HG03457 (cell line): ENCODE measurements at regions not wholly inside any gene's neighbourhood (a gene's known extent, or its start where the extent isn't known, plus 50 kb on each side); places are given as distances from the start of the nearest gene placed in this dataset.
"Not testable (repeated sequence)": the region's sequence is repeated elsewhere in the genome, so short reads cannot be mapped to it uniquely, and the experiment has no call there.

Experiments
- ATAC-seq: cut with Tn5 transposase; IDR thresholded peaks from one replicate; pipeline ENCODE4 v1.9.1; 2021; ENCODE audit warnings: moderate number of reproducible peaks; ENCODE audit not compliant: unreplicated experiment

DNA sequence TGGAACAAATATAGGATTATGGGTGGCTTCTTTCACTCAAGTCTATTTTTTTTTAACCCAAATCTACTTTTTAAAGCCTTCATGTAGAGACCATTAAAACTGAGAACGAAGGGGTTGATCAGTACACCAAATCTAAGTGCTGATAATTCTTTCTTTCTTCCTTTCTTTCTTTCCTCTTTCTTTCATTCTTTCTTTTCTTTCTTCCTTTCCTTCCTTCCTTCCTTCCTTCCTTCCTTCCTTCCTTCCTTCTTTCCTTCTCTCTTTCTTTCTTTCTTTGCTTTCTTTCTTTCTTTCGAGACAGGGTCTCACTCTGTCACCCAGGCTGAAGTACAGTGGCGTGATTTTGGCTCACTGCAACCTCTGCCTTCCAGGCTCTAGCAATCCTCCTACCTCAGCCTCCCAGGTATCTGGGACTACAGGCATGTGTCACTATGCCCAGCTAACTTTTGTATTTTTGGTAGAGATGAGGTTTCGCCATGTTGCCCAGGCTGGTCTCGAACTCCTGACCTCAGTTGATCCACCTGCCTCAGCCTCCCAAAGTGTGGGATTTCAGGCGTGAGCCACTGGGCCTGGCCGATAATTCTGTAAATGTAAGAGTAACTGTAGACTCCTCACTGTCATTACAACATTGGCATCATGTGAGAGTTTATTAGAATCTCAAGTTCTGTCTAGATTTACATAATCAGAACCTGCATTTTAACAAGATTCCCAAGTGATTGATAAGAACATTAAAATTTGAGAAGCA lies 236.4 kb downstream of the TFEC start:
- ATAC-seq: no peak

DNA sequence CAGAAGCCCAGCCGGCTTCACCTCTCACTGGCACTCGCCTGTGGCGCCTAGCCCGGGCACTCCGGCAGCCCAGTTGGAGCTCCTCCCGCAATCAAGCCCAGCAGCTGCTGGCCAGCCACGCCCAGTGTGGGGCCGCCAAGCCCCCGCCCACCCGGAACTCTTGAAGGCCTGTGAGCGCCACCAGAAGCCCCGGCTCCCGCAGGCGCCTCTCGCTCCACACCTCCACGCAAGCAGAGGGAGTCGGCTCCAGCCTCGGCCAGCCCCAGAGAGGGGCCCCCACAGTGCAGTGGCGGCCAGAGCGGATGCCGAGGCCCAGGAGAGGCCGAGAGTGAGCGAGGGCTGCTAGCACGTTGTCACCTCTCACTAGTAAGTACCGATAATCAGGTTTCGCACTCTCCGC lies 240.7 kb downstream of the TFEC start:
- no peak for ATAC-seq

DNA sequence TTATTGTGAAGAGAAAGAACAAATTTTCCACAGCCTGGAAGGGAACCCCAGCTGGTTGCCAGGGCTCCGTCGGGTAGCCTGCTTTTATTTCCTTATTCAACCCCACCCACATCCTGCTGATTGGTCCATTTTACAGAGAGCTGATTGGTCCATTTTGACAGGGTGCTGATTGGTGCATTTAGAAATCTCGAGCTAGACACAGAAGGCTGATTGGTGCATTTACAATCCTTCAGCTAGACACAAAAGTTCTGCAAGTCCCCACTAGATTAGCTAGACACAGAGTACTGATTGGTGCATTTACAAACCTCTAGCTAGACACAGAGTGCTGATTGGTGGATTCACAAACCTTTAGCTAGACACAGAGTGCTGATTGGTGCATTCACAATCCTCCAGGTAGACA lies 241.1 kb downstream of the TFEC start:
- not testable (repeated sequence) for ATAC-seq

DNA sequence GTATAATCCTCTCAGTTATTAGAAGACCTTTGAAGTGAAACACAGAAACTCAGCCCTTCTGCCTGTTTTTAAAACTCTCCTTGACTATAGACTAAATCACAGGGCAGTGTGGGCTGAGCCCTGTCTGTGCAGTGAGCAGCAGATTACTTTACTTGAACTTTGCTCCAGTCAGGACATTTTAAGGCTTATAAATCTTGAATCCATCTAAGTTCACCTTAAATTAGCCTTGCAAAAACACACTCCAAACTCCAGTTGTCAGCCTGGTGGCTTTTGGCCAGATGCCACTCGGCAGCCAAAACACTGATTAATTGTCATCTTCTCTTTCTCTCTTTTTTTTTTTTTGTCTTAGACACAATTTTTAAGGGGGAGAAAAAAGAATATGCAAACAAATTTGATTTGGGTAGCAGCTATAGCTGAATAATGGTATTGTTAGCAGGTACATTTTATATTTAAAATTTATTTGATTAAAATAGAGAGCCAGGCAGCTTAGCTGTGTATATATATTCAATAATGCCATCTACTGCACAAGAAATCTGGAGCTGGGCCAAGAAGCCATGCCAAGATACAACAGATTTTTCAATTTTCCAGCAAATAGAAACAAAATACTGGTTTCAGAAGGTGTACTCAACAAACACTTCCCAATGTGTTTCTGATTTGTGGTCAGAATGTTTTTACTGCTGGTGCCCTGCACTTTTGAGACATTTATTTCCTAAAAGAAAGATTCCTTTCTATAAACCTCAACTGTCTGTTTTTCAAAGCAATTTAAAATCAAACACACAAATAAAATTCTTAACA lies 247.7 kb downstream of the TFEC start:
- ATAC-seq: no peak

DNA sequence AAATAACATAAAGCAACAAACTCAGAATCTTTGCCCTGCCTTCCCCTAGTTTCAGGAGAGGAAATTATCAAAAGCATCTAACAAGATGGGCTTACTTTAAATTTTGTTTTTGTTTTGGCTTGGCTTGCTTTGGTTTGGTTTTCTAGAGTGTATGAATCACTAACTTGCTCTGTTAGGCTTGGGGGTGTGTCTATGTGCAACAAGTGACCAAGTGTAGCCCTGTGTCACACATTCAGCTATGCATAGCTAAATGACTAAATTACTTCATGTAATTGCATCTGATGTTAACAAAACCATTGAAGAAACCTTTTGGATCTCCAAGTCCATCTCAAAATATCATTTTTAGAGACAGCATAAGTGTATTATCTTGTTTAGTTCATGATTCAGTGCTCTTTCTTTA lies 251.0 kb downstream of the TFEC start:
- no peak for ATAC-seq

DNA sequence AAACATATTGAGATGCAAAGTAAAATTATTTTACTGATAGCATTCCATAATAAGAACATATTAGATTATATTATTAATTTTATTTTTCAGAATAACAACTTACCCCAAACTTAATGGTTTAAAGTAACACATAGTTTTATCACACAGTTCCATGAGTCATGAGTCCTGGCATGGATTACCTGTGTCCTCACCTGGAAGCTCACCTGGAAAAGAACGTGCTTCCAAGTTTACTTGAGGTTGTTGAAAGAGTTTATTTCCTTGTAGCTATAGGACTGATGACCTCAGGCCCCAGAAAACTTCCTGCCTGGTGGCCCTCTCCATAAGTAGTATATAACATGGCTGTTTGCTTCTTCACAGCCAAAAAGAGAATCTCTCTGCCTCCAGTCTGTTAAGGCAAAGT lies 254.6 kb downstream of the TFEC start:
- ATAC-seq: no peak

DNA sequence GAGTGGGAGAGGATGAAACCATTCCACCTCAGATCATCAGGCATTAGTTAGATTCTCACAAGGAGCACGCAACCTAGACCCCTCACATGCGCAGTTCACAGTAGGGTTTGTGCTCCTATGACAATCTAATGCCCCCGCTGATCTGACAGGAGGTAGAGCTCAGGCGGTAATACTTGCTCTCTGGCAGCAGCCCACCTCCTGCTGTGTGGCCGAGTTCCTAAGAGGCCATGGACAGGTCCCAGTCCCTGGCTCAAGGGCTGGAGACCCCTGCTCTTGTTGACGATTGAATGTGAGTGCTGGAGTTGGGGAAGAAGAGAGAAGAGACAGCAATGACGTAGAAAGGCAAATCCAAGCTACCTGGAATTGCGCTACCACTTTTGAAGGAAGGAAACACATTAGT lies 267.2 kb downstream of the TFEC start:
- no peak for ATAC-seq

DNA sequence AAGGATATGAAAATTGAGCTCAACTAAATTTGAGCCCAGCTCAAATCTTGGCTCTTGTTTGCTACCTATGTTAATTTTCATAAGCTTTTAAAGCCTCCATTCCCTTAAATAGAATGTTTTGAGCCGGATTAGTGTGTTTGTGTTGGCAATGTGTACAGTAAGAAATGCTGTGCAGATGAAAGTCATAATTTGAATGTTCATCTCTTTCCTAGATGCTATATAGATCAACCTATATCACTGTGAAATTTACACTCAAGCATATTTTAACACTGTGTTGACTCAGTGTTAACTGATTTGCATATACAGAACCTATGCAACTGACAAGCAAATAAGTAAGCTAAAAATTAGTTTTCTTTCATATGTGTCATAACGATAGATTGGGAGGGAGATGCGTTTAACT lies 272.5 kb downstream of the TFEC start:
- no peak for ATAC-seq

DNA sequence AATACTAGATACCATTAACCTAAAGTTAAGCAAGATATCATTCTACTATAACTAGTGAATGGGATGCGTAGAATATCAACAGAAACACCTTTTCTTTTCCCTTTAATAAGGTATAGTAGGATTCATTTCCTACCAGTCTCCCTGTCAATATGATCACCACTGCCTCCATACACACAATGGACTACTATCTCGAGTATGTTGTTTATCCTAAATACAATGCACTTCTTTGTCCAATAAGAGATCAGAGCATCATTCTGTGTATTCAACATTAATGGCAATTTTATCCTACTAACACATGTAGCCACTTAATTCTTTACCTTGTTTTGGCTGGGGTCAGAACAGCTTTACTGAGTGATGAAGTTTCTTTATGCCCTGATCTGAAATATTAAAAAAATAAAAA lies 276.3 kb downstream of the TFEC start:
- ATAC-seq: no peak

DNA sequence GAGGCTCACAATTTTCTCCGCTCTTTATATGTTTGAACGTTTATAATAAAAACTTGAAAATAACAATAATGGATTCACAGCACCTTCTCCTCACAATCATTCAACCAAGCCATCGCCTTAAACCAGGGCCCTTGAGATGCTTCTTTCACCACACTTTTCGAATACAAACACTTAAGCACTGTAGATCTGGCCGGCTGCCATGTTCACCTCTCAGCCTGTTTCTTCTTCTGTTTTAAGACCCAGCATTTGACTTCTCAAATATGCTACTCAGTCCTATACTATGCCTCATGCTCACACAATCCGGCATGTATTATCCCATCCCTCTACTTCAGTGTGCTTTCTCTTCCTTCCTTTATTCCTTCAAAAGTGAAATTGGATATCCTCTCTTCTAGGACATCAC lies 280.6 kb downstream of the TFEC start:
- ATAC-seq: no peak

DNA sequence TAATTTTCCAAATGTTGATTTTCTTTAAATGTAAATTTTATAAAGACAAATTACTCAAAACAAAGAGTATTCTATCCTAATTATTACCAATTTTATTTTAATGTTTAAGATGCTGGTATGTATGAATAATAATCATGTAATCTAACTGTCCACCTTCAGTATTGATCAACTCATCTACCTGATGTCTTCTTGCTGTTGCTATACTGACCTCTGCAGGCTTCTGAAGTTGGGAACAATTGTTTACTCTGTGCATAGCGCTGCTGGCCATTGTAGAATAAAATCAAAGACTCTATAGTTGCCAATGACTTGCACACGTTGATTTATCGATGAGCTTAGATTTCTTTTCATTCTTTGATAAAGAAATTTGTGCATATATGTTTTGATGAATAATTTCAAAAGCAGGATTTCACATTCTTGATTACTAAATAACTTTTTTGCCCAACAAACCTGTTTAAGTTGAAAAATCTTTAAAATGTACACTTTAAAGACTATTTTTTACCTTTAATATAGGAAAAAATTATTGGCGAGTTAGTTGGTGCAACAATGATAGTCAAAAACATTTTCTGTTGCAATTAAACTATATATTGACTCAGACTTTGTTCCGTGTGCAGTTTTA lies 282.3 kb downstream of the TFEC start:
- no peak for ATAC-seq

DNA sequence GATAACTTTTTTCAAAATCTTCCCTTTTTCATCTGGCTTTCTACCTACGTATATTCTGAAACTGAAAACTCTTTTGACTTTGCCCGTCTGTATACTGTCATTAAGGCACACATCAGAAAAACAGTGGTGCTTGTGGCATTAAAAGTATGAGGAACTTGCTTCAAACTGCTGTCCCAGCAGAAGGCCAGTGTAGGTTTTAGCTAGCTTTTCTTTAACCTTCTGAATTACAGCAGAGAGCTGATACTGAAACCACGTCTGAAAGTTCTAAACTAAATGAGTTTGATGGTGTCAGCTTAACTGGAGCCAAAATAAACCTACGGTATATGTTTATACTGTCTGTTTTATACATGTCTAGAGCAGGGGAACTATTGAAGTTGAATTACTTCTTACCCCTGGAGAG lies 283.4 kb downstream of the TFEC start:
- no peak for ATAC-seq

DNA sequence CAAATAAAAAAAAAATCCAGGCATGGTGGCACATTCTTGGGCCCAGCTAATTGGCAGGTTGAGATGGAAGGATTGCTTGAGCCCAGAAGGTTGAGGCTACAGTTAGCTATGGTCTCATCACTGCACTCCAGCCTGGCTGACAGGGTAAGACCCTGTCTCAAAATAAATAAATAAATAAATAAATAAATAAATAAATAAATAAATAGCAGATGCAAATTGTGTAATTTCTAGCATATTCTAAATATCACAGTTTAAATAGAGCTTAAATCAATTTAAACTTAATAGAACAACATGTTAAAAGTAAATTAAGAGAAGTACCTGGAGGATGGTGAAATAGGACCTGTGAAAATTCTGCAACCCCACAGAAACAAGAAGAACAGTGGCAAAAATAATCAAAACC lies 290.5 kb downstream of the TFEC start:
- no peak for ATAC-seq

DNA sequence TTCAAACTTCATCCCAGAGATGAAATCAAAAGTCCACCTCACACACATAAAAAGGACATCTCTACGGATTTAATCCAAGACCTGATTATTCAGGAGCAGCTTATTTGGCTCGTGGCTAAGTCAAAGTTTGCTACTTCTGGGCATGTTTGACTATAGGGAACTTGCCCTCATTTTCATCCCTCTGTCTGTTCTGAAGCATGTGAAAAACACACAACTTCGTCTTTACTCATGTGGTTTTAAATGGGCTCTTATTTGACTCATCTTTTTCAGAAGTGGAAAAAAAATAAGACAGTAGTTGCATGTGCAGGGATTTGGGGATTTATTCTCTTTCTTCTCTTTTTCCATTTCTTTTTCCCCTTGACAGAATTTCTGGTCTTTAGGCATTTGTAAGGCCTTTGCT lies 295.9 kb downstream of the TFEC start:
- no peak for ATAC-seq

DNA sequence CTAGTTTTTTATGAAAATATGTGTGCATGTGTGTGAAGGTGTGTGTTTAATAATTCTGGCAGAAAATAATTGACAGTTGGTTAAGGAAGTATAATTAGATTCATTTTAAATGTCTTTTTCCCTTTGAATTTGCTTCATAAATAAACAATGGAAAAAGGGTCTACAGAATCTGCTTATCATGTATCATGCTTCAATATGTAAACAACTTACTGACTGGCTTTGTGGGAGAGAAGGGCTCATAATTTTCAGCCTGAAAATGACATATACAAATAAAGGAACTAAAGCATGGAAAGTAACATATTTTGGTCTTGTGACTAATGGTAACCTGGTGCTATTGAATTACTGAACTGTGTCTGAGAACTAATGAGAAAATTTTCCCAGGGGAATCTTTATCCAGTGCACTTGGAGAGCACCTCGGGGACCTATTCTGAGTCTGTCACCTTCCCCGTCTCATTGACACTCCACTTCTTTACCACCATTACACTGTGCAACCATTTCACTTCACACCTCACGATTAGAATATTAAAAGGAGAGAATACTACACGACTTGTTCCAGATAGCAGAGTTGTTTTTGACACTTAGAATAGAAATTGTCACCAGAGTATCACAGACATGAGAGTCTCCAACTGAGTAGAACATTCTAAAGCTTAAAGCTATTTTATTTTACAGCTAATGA lies 298.6 kb downstream of the TFEC start:
- no peak for ATAC-seq

DNA sequence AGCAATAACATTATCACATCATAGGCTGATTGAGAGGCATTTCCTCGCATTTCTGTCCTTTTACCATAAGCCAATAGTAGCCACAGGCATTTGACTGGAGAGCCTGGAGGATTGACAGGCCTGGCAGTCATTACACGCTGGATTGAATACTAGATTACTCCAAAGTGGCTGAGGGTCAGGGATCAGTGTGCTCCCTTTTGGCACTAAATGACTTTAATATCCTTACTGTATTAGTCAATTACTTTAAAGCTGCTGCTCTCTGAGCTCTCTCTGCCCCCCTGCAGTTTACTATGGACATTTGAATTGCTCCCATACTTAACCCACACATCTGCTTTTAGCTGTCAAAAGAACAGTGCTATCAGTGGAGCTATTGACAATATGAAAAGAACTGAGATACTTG lies 302.0 kb downstream of the TFEC start:
- ATAC-seq: no peak

DNA sequence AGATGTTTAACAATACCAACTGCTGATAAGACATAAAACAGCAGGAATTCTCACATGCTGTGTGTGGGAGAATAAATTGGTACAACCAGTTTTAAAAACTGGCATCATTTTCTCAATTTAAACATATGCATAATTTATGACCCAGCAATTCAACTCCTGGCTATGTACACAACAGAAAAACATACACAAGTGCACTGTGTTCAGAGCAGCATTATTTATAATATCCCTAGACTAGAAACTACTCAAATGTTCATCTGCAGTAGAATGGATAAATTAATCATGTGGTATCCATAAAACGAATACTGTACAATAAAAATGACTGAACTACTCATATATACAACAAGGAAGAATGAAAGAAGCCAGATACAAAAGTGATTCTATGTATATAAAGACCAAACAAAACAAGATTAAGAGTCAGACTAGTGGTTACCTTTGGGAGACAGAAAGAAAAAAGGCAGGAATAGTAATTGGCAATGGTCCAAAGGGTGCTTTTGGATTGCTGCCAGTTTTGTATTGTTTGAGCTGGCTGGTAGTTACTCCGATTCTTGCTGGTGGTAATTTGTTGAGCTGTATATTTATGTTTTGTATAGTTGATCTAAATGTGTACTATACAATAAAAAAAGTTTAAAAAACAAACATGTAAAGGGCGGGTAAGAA lies 306.0 kb downstream of the TFEC start:
- no peak for ATAC-seq

DNA sequence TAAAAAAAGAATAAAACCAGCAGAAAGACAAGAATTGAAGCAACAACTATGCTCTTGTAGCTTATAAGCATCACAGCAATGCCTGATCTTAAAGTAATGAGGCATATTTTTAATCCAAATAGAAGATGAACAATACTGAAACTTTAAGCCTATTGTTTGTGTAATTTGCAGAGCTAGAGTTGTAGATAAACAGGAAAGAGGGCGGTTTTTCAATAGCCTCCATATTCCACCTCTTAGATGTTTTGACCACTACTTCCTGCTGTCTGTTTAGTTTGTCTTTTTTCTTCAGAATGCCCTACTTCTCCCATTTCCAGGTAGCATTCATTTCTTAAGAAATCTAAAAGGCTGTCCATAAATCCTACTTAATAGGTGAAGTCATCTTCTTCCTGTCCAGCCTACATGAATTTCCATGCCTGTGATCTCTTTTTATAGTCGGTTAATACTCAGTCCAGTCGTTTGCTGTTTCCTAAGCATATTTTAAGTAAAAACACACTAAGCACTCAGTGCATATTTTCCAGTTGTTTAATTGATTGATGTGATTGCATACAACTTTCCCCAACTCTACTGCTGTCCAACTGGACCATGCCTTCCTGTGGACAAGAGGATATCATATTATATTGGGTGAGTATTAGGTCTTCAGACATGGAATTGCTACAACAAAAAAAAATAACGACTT lies 308.1 kb downstream of the TFEC start:
- ATAC-seq: no peak

DNA sequence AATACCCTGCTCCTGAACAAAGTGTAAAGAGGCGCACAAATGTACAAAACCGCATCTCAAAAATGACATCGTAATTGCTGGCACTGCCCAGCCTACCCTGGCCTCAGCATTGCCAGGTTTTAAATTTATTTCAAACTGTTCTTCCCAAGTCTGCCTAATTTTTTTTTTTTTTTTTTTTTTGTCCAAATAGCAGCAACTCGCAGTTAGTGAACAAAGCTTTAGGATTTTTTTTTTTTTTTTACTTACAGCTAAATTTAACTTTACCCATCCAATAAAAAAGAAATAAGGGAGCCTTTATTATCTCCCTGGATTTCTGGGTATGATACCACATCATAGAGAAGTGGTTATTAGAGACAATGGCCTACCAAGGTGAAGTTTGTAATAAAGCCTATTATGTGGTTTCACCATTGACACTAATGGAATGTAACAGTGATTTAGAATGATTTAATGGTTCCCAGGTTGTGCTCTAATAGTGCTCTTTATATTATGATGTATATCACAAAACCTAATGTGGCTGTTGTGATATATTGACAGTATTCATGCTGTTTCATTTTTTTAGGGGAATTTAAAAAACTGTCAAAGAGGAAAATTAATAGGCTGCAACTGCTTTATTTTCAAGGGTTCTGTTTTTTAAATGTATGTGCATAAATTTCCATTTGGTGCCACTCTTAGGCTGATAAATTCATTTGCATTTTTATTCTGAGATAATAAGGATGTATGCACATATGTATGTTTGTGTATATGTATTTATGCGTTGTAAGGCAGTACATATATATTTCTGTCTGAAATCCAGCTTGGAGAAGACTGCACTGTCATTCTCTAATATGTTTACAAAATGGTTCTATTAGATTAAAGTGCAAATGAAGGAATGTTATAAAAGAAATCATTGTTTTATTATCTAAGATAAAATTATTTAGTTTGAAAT lies 309.0 kb downstream of the TFEC start:
- ATAC-seq: no peak
